Loucy (cell line): ENCODE measurements at regions not wholly inside any gene's neighbourhood (a gene's known extent, or its start where the extent isn't known, plus 50 kb on each side); places are given as distances from the start of the nearest gene placed in this dataset.

Experiments used
- CTCF ChIP-seq: fragments of 200-600 bp; sonication (generic); conservative IDR thresholded peaks from 2 replicates; pipeline ENCODE4 v1.5.1; 2014; ENCODE audit warnings: mild to moderate bottlenecking, antibody characterized with exemption, low read length
- EZH2phosphoT487 ChIP-seq: fragments of 200-600 bp; IDR thresholded peaks from 2 replicates; pipeline ENCODE4 v1.6.1; 2018; ENCODE audit warnings: antibody characterized with exemption, mild to moderate bottlenecking, moderate library complexity, borderline replicate concordance

GRCh38 chr4:3712936-3713335 is 53.2 kb upstream of the ADRA2C start:
- TF ChIP-seq CTCF (no peak), EZH2phosphoT487 (no peak)
